H1 (cell line): ENCODE measurements at regions not wholly inside any gene's neighbourhood (a gene's known extent, or its start where the extent isn't known, plus 50 kb on each side); places are given as distances from the start of the nearest gene placed in this dataset.

ENCODE experiments used
- JUND ChIP-seq: IDR thresholded peaks from 2 replicates; pipeline ENCODE4 v1.6.1; 2011; ENCODE audit warnings: mild to moderate bottlenecking, improper control_type of control experiment, low read length
- NANOG ChIP-seq: IDR thresholded peaks from 2 replicates; pipeline ENCODE4 v1.6.1; 2011; ENCODE audit warnings: low read length, low read depth, mild to moderate bottlenecking, inconsistent platforms; ENCODE audit not compliant: insufficient read depth, poor library complexity, severe bottlenecking
- SAP30 ChIP-seq: fragments of 300-600 bp; sonication (generic); IDR thresholded peaks from 2 replicates; pipeline ENCODE4 v1.7.1; 2012; ENCODE audit warnings: low read length, moderate library complexity, mild to moderate bottlenecking, inconsistent platforms; ENCODE audit not compliant: insufficient read depth, insufficient replicate concordance
- SUZ12 ChIP-seq: fragments of 200-600 bp; sonication (generic); IDR thresholded peaks from 2 replicates; pipeline ENCODE4 v1.6.1; 2012; ENCODE audit warnings: mild to moderate bottlenecking, inconsistent platforms, low read length, moderate library complexity, mixed read lengths

DNA sequence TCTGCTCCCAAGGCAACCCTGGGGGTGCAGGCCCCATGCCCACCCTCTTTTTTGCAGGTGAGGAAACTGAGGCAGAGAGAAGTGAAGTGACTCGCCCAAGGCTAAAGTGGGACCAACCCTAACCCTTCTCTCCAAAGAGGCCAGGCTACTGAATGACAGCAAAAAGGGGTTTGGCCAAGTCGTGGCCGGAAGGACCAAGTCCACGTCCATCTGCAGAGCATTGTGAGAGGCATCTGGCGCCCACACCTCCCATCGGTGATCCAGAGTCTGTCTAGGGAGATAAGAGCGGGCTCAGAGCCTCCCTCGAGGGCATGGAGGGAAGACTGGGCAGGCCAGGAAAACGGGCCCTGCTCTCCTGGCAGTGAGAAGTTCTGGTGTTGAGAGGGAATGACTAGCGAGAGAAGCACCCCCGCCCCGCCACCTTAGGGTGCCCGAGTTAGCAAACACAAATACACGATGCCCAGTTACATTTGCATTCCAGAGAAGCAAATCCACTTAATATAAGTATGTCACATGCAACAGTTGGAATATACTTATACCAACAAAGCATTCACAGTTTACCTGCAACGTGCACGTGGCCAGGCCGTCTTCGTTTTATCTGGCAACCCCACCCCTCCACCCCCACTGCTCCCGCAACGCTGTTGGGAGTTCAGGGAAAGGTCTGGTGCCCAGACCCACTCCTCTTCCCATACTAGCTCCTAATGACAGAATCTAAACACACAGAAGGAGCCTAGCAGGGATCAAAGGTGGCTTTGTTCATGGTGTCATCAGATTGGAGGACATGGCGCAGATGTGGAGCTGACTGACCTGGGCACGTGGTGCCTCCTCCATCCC is 124.9 kb downstream of the OAT start (continued):
- TF ChIP-seq JUND (no peak), SAP30 (no peak), SUZ12 (no peak), NANOG (no peak)
